ENCODE measurements at regions not wholly inside any gene's neighbourhood (a gene's known extent, or its start where the extent isn't known, plus 50 kb on each side); places are given as distances from the start of the nearest gene placed in this dataset.

DNA sequence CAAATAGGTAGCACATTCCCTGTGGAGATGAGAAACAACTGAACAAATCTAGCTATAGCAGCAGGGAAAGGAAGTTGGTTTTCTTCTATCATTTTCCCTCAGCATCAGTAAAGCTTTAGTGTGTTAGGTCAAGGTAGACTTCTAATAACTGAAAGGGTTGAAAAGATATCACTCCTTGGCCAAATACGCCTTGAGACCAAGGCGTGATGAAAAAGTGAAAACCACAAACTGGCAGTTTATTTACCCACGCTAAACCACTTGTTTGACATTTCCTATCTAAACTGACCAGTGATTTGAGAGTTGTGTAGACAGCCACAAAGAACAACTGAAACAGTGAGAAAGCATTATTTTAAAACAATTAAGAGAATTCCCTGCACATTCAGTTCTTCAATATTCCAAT, 99.6 kb upstream of the SOX5 start:
- H2AFZ ChIP-seq, result no peak overlapping the region
- no peaks in the 10 kb centered on the region for H3K79me2 ChIP-seq
- no peak overlapping the region for H3K4me3 ChIP-seq (ENCODE audit: low read depth, low read length)
- no peaks in the 10 kb centered on the region for H3K9me3 ChIP-seq (ENCODE audit: control insufficient read depth, low read length)
- no peaks in the 10 kb centered on the region for H3K4me1 ChIP-seq
- no peaks in the 10 kb centered on the region for H3K27me3 ChIP-seq (ENCODE audit: control insufficient read depth, insufficient read depth, low read length)
- TF ChIP-seq CTCF (IDR thresholded peaks at IDR 0.05), result no peak
- H3K27ac ChIP-seq, result no peak overlapping the region
- H3K36me3 ChIP-seq (ENCODE audit: control insufficient read depth, insufficient read depth, low read length), result no peaks in the 10 kb centered on the region
- H3K9ac ChIP-seq, result no peak overlapping the region
- no peak overlapping the region for H3K4me2 ChIP-seq (ENCODE audit: low read length)

DNA sequence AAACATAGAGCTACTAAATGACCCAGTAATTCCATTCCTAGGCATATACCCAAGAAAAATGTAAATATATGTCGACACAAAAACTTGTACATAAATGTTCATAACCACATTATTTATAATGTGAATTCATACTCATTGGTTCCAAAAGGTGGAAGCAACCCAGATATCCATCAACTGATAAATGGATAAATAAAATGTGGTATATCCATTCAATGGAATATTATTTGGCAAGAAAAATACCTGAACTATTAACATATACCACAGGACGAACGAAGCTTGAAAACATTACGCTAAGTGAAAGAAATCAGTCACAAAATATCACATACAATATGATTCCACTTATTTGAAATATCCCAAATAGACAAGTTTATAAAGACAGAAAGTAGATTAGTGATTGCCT, 99.0 kb upstream of the SOX5 start:
- no peaks in the 10 kb centered on the region for H3K4me1 ChIP-seq
- no peak overlapping the region for H3K27ac ChIP-seq
- no peak overlapping the region for H3K4me2 ChIP-seq (ENCODE audit: low read length)
- no peak overlapping the region for H2AFZ ChIP-seq
- no peaks in the 10 kb centered on the region for H3K36me3 ChIP-seq (ENCODE audit: control insufficient read depth, insufficient read depth, low read length)
- H3K4me3 ChIP-seq (ENCODE audit: low read depth, low read length), result no peak overlapping the region
- no peaks in the 10 kb centered on the region for H3K27me3 ChIP-seq (ENCODE audit: control insufficient read depth, insufficient read depth, low read length)
- H3K9me3 ChIP-seq (ENCODE audit: control insufficient read depth, low read length), result no peaks in the 10 kb centered on the region
- no peak overlapping the region for H3K9ac ChIP-seq
- no peaks in the 10 kb centered on the region for H3K79me2 ChIP-seq
- TF ChIP-seq CTCF (IDR thresholded peaks at IDR 0.05), result no peak

DNA sequence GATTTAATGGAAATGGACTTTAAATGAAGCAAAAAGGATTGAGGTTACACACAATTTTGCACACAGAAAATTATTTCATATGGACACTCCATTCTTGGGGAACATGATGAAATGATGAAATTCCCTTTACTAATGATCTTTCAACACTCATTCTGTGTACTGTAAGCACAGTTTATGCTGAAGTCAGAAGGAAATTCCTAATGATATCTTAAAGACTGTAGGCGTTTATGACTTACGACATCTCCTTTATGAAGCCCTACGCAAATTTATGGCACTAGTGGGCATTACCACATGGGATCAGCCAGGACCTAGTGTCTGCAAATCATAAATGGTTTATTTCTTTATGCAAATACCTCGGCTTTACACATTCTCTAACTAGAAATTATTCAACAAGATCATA, 97.9 kb upstream of the SOX5 start:
- Histone ChIP-seq H3K4me2 (ENCODE audit: low read length) (no peak overlapping the region), H3K4me1 (no peaks in the 10 kb centered on the region), H2AFZ (no peak overlapping the region), H3K79me2 (no peaks in the 10 kb centered on the region), H3K36me3 (ENCODE audit: control insufficient read depth, insufficient read depth, low read length) (no peaks in the 10 kb centered on the region), H3K27ac (no peak overlapping the region), H3K9me3 (ENCODE audit: control insufficient read depth, low read length) (no peaks in the 10 kb centered on the region), H3K27me3 (ENCODE audit: control insufficient read depth, insufficient read depth, low read length) (no peaks in the 10 kb centered on the region), H3K4me3 (ENCODE audit: low read depth, low read length) (no peak overlapping the region), H3K9ac (no peak overlapping the region)
- no peak for TF ChIP-seq CTCF (IDR thresholded peaks at IDR 0.05)

DNA sequence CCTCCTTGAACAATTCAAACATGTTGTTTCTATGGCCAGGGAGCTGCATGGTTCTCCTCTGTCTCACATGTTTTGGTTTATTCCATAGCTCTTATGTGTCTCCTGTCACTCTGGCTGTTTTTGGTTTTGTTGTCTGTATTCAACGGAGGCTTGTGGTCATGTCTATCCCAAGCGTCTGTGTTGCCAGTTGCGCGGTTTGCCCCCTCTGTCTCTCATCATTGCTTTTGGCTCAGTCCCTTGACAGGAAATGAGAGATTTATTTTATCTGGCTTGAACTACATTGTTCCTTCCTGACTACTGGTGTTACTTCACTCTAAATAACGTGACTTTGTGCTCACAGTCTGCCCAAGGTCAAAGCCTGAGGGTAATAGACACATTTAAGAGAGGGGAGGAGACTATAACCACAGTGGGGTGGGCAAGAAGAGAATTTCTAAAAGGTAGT, 96.4 kb upstream of the SOX5 start:
- Histone ChIP-seq H3K9ac (no peak overlapping the region), H3K4me1 (no peaks in the 10 kb centered on the region), H3K79me2 (no peaks in the 10 kb centered on the region), H3K27ac (no peak overlapping the region), H3K36me3 (ENCODE audit: control insufficient read depth, insufficient read depth, low read length) (no peaks in the 10 kb centered on the region), H2AFZ (no peak overlapping the region), H3K4me2 (ENCODE audit: low read length) (no peak overlapping the region), H3K27me3 (ENCODE audit: control insufficient read depth, insufficient read depth, low read length) (no peaks in the 10 kb centered on the region), H3K9me3 (ENCODE audit: control insufficient read depth, low read length) (no peaks in the 10 kb centered on the region), H3K4me3 (ENCODE audit: low read depth, low read length) (no peak overlapping the region)
- no peak for TF ChIP-seq CTCF (IDR thresholded peaks at IDR 0.05)

- Histone ChIP-seq H2AFZ (no peak overlapping the region), H3K27ac (no peak overlapping the region), H3K27me3 (ENCODE audit: control insufficient read depth, insufficient read depth, low read length) (no peaks in the 10 kb centered on the region), H3K4me2 (ENCODE audit: low read length) (no peak overlapping the region), H3K9ac (no peak overlapping the region), H3K36me3 (ENCODE audit: control insufficient read depth, insufficient read depth, low read length) (no peaks in the 10 kb centered on the region), H3K79me2 (no peaks in the 10 kb centered on the region), H3K9me3 (ENCODE audit: control insufficient read depth, low read length) (no peaks in the 10 kb centered on the region), H3K4me1 (no peaks in the 10 kb centered on the region), H3K4me3 (ENCODE audit: low read depth, low read length) (no peak overlapping the region)
- no peak for TF ChIP-seq CTCF (IDR thresholded peaks at IDR 0.05)
Measured at GRCh38 chr12:24044941-24045703, 95.7 kb upstream of the SOX5 start.
